CD4-positive, alpha-beta T cell (primary cell): ENCODE measurements at regions not wholly inside any gene's neighbourhood (a gene's known extent, or its start where the extent isn't known, plus 50 kb on each side); places are given as distances from the start of the nearest gene placed in this dataset.

Experiments used
- ATAC-seq: fragments of 200-7000 bp; cut with Tn5 transposase; one replicate; pipeline ENCODE4 v1.10.0; 2022; ENCODE audit warnings: mild to moderate bottlenecking; ENCODE audit not compliant: poor library complexity
- CTCF ChIA-PET: fragments of 350-600 bp; sonication (Branson Sonifier 250); formaldehyde crosslinking; loops from one replicate; lab custom pipeline; 2021; ENCODE audit warnings: antibody characterized with exemption, inconsistent platforms; lab: Charles Lee
- POLR2A ChIA-PET: fragments of 350-600 bp; sonication (Branson Sonifier 250); formaldehyde crosslinking; loops from one replicate; lab custom pipeline; 2021; ENCODE audit warnings: antibody characterized with exemption, inconsistent platforms; lab: Charles Lee
- DNase-seq, 14 experiments: peaks; one replicate each; pipeline ENCODE4 v3.0.0-alpha.2; 2013 to 2020; ENCODE audit warnings: mixed read lengths in 2 of 14
- H3K27ac ChIP-seq, 2 donors: one replicate each; pipeline versions ENCODE4 v1.5.1 to v1.7.0; 2013; ENCODE audit warnings: low read length in 2 of 2, low read depth in 1 of 2, mild to moderate bottlenecking in 1 of 2
- H3K27me3 ChIP-seq, 2 experiments: 1 replicate in 1 of 2; 2 replicates in 1 of 2; pipeline versions ENCODE4 v1.6.1 to v1.7.0; 2013; ENCODE audit warnings: low read length in 2 of 2, control low read depth in 1 of 2, mild to moderate bottlenecking in 1 of 2, moderate library complexity in 1 of 2; ENCODE audit not compliant: insufficient read depth in 2 of 2, control insufficient read depth in 1 of 2
- H3K36me3 ChIP-seq: one replicate; pipeline ENCODE4 v1.6.1; 2013; ENCODE audit warnings: low read length, control low read depth; ENCODE audit not compliant: insufficient read depth
- H3K4me1 ChIP-seq: one replicate; pipeline ENCODE4 v1.6.1; 2013; ENCODE audit warnings: low read length, control low read depth; ENCODE audit not compliant: insufficient read depth
- H3K4me3 ChIP-seq: one replicate; pipeline ENCODE4 v1.5.1; 2013; ENCODE audit warnings: mild to moderate bottlenecking, low read length, moderate library complexity
- H3K9me3 ChIP-seq, 2 experiments: 1 replicate in 1 of 2; 2 replicates in 1 of 2; pipeline versions ENCODE4 v1.6.1 to v1.7.0; 2013; ENCODE audit warnings: low read length in 2 of 2, mild to moderate bottlenecking in 2 of 2, control low read depth in 1 of 2, moderate library complexity in 1 of 2; ENCODE audit not compliant: control insufficient read depth in 1 of 2, insufficient read depth in 1 of 2
- H3K27ac Mint-ChIP-seq: one replicate; pipeline ENCODE4 v1.8.0; 2020; ENCODE audit warnings: mixed read lengths
- H3K27me3 Mint-ChIP-seq: one replicate; pipeline ENCODE4 v1.8.0; 2021; ENCODE audit warnings: mixed read lengths
- H3K36me3 Mint-ChIP-seq: one replicate; pipeline ENCODE4 v1.8.0; 2021; ENCODE audit warnings: low read depth, mixed read lengths
- H3K4me1 Mint-ChIP-seq: one replicate; pipeline ENCODE4 v1.8.0; 2021; ENCODE audit warnings: low read depth, mixed read lengths
- H3K4me3 Mint-ChIP-seq: one replicate; pipeline ENCODE4 v1.8.0; 2020; ENCODE audit warnings: mild to moderate bottlenecking, mixed read lengths
- H3K9me3 Mint-ChIP-seq: one replicate; pipeline ENCODE4 v1.8.0; 2020; ENCODE audit warnings: mixed read lengths
- CTCF ChIP-seq: fragments of 200-600 bp; IDR thresholded peaks from one replicate; pipeline ENCODE4 v1.8.0; 2022; ENCODE audit warnings: antibody characterized with exemption, mild to moderate bottlenecking
- intact Hi-C, 2 experiments: fragments of 100-400 bp; cut with DNase I in 1 of 2; cut with micrococcal nuclease in 1 of 2; formaldehyde crosslinking; loops; one replicate each; pipeline versions ENCODE4 v1.15.1 to v1.9.0; 2023 to 2025; cut with DNase I, micrococcal nuclease

GRCh38 chr18:65372904-65373303, 377.9 kb upstream of the CDH7 start:
- Histone ChIP-seq H3K4me1 (no peaks in the 10 kb centered on the region), H3K27ac (no peak overlapping the region), H3K36me3 (no peaks in the 10 kb centered on the region), H3K4me3 (no peak overlapping the region), H3K27me3 (no peaks in the 10 kb centered on the region), H3K9me3 (peaks cover 0 to 5% of the 10 kb centered on the region in 2 experiments)
- POLR2A ChIA-PET = no interaction called here
- H3K27ac Mint-ChIP-seq = no peak overlapping the region
- no peaks in the 10 kb centered on the region for H3K36me3 Mint-ChIP-seq
- ATAC-seq = no peak
- peaks cover 17% of the 10 kb centered on the region for H3K9me3 Mint-ChIP-seq
- CTCF ChIA-PET = no interaction called here
- no peaks in the 10 kb centered on the region for H3K27me3 Mint-ChIP-seq
- no peaks in the 10 kb centered on the region for H3K4me1 Mint-ChIP-seq
- TF ChIP-seq CTCF = no peak
- DNase-seq = no peak
- intact Hi-C loops = no loop called here
- no peak overlapping the region for H3K4me3 Mint-ChIP-seq

DNA sequence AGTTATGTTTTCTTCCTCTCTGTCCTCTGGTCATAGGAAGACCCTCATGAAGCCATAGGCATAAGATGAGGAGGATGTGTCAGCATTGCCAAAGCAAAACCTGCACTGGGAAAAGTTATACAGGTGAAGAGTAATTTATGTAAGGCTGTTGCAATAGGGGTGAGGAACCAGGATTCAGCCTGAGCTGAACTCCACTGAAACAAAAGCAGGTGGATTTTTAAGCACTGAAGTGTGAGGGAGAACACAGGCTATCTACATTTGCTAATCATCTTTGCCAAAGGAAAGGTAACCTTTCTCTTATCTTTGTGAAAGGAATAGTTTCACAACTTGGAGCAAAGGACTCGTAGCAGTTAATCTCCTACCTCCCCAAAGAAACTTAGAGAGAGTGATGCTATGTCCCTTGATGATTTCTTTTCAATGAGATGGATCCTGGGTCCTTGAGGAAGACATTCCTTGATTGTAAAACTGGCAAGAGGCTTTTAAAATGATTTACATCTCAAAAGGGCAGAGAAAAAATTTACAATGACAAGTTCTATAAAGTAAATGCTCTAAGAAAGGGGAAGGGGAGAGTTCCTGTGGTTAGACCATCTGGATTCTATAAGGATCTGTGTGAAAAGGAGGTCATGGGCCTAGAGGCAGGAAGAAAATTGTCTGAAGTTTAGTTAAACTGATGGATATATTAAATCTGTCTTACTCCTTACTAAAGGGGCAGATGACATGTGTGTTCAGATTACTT, 385.4 kb upstream of the CDH7 start:
- Mint-ChIP-seq H3K36me3 (no peaks in the 10 kb centered on the region), H3K9me3 (peaks cover 6% of the 10 kb centered on the region)

DNA sequence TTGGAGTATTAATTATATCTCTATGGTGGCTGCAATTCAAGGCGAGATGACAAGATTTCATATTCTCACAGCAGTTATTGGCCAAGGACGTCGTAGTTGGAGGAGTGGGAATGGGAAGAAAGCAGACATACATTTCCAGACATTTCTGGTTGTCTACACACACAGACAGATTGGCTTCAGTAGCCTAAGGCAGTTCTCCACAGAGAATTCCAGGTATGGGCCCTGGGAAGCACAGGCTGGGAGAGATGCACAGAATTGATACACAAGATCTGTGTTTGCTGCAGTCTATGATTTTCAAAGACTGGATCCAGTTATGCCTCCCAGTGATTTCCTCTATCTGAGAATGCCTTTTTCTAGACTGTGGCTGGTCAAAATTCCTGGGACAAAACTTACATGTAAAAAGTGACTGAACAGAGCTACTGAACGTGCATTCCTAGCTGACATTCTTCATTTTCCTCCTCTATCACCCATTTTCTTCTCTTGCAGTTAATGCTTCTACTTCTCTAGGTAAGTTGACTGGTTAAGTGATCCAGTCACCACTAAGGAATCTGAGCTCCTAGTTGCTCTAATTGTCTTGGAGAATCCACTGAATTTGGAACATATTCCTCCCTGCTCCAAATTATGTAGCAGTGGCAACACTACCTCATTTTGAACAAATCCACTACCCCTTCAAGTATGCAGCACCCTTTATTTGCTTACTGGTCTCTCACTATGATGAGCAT, 386.7 kb upstream of the CDH7 start:
- intact Hi-C loops = no loop called here
- TF ChIP-seq CTCF = no peak
- Histone ChIP-seq H3K36me3 (no peaks in the 10 kb centered on the region), H3K9me3 (peaks cover 0 to 8% of the 10 kb centered on the region in 2 experiments), H3K27ac (no peak overlapping the region), H3K27me3 (no peaks in the 10 kb centered on the region), H3K4me3 (no peak overlapping the region), H3K4me1 (no peaks in the 10 kb centered on the region)
- Mint-ChIP-seq H3K27ac (no peak overlapping the region), H3K36me3 (no peaks in the 10 kb centered on the region), H3K9me3 (peaks cover 6% of the 10 kb centered on the region), H3K4me1 (no peaks in the 10 kb centered on the region), H3K27me3 (no peaks in the 10 kb centered on the region), H3K4me3 (no peak overlapping the region)
- CTCF ChIA-PET = no interaction called here
- POLR2A ChIA-PET = no interaction called here
- DNase-seq (no peak), ATAC-seq (no peak)

More for the DNA sequence above, 385.4 kb upstream of the CDH7 start:
- Mint-ChIP-seq H3K27ac (no peak overlapping the region), H3K4me3 (no peak overlapping the region), H3K27me3 (no peaks in the 10 kb centered on the region), H3K4me1 (no peaks in the 10 kb centered on the region)
- no peak for TF ChIP-seq CTCF
- ChIA-PET CTCF (no interaction called here), POLR2A (no interaction called here)
- H3K4me1 ChIP-seq = no peaks in the 10 kb centered on the region
- no peaks in the 10 kb centered on the region for H3K36me3 ChIP-seq
- H3K27me3 ChIP-seq = no peaks in the 10 kb centered on the region
- no peak overlapping the region for H3K4me3 ChIP-seq
- H3K27ac ChIP-seq = no peak overlapping the region
- H3K9me3 ChIP-seq = peaks cover 0 to 5% of the 10 kb centered on the region in 2 experiments
- intact Hi-C loops = no loop called here
- DNase-seq (no peak), ATAC-seq (no peak)
